ENCODE measurements at regions not wholly inside any gene's neighbourhood (a gene's known extent, or its start where the extent isn't known, plus 50 kb on each side); places are given as distances from the start of the nearest gene placed in this dataset.

GRCh38 chr18:34117319-34117718 lies 107.4 kb downstream of the NOL4 start:
- TF ChIP-seq CTCF (conservative IDR thresholded peaks at IDR 0.05 in 1 of 2, IDR thresholded peaks at IDR 0.05 in 1 of 2; ENCODE audit: low read depth in 1 of 2, low read length in 2 of 2) (no peak), EZH2 (IDR thresholded peaks at IDR 0.05; ENCODE audit: low read length, missing control alignments) (no peak)
